ENCODE measurements at regions not wholly inside any gene's neighbourhood (a gene's known extent, or its start where the extent isn't known, plus 50 kb on each side); places are given as distances from the start of the nearest gene placed in this dataset.

GRCh38 chr9:81815781-81816180 lies 112.4 kb upstream of the SPATA31D4 start:
- no peak for TF ChIP-seq CTCF (IDR thresholded peaks at IDR 0.05)
- no peak for TF ChIP-seq POLR2AphosphoS5 (IDR thresholded peaks at IDR 0.05)
- no peak for TF ChIP-seq EP300 (IDR thresholded peaks at IDR 0.05)
- no peak for TF ChIP-seq POLR2A (IDR thresholded peaks at IDR 0.05)
